CD4-positive, alpha-beta T cell treated with Interleukin-17A for 4 hours (primary cell): ENCODE measurements at regions not wholly inside any gene's neighbourhood (a gene's known extent, or its start where the extent isn't known, plus 50 kb on each side); places are given as distances from the start of the nearest gene placed in this dataset.
A peak's percentile ranks its signal among the peaks of the same experiment; 100 is the strongest.

Experiments used
- DNase-seq: peaks from one replicate; pipeline ENCODE4 v3.0.0-alpha.2; 2020; ENCODE audit warnings: mixed read lengths

GRCh38 chr18:23077493-23078256, 57.6 kb upstream of the CABLES1 start:
- peak; percentile 9 for DNase-seq

DNA sequence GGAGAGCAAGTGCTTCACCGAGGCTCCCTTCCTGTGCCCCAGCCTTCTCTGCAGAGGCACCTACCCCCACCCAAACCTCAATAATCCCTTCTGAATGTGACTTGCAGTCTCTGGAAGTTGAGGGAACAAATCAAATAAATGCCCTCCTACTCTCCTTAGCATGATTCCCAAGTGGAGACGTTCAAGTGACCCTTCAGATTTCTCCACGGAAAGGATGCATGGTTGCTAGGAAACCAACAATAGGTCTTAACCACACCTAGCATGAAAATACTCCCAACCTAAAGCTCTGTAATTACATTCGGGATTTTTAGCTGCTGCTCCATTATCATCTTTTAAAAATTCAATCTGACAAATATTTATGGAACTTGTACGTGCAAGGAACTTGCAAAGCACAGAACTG, 50.2 kb upstream of the CABLES1 start:
- DNase-seq, result no peak
